Urinary bladder (tissue), 3 donors: ENCODE measurements at regions not wholly inside any gene's neighbourhood (a gene's known extent, or its start where the extent isn't known, plus 50 kb on each side); places are given as distances from the start of the nearest gene placed in this dataset.

ENCODE experiments used
- DNase-seq: peaks from one replicate; pipeline ENCODE4 v3.0.0-alpha.2; 2015; ENCODE audit errors: extremely low spot score
- H3K27ac ChIP-seq: one replicate; pipeline ENCODE4 v1.5.1; 2013; ENCODE audit warnings: low read depth, mild to moderate bottlenecking, moderate library complexity
- H3K36me3 ChIP-seq: one replicate; pipeline ENCODE4 v1.6.1; 2013; ENCODE audit warnings: mild to moderate bottlenecking, moderate library complexity; ENCODE audit not compliant: insufficient read depth
- H3K4me1 ChIP-seq: one replicate; pipeline ENCODE4 v1.6.1; 2013; ENCODE audit warnings: mild to moderate bottlenecking, moderate library complexity; ENCODE audit not compliant: insufficient read depth
- H3K4me3 ChIP-seq: one replicate; pipeline ENCODE4 v1.5.1; 2013; ENCODE audit warnings: low read depth, low read length
- WGBS: extraction: QIAGEN DNeasy Blood & Tissue Kit; methylation state at CpG from one replicate; pipeline ENCODE4 v1.1.7; 2013; 5-methylcytosine and 5-hydroxymethylcytosine counted together
- donor health status: healthy with polysubstance abuse.
- donor health status: healthy.

- Histone ChIP-seq H3K4me1 (no peaks in the 10 kb centered on the region), H3K27ac (no peak overlapping the region), H3K4me3 (no peak overlapping the region), H3K36me3 (no peaks in the 10 kb centered on the region)
- 93% methylated on average over 10 of the region's 10 CpGs for WGBS
- no peak for DNase-seq
Observed at GRCh38 chr17:72304859-72305258, 184.0 kb downstream of the SOX9 start.

- Histone ChIP-seq H3K4me1 (no peaks in the 10 kb centered on the region), H3K27ac (no peak overlapping the region), H3K4me3 (no peak overlapping the region), H3K36me3 (no peaks in the 10 kb centered on the region)
- DNase-seq, result no peak
- 42% methylated on average over 6 of the region's 6 CpGs for WGBS
Observed at GRCh38 chr17:72305472-72305871, 184.7 kb downstream of the SOX9 start.

DNA sequence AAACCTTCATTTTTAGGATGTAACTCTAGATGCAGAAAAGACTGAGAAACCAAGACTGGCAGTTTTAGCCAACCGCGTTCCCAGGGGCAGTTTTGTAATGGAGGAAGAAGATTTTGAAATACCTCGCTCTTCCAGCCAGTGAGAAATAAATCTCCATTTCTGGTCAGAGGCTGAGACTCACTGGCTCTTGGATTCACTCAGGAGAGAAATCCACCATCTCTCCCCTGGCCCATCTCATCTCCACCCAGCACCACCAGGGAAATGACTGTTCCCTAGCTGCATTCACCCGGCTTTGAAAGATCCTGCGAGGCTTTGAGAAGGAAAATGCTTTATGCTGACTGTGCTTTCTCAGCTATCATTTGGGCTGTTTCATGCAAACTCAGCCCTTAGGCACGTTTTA is 185.2 kb downstream of the SOX9 start:
- WGBS, result 44% methylated on average over 6 of the region's 6 CpGs
- Histone ChIP-seq H3K4me3 (no peak overlapping the region), H3K36me3 (no peaks in the 10 kb centered on the region), H3K27ac (no peak overlapping the region), H3K4me1 (no peaks in the 10 kb centered on the region)
- DNase-seq, result no peak

- DNase-seq, result no peak
- H3K27ac ChIP-seq, result no peak overlapping the region
- no peaks in the 10 kb centered on the region for H3K36me3 ChIP-seq
- H3K4me3 ChIP-seq, result no peak overlapping the region
- no peaks in the 10 kb centered on the region for H3K4me1 ChIP-seq
- 52% methylated on average over 3 of the region's 3 CpGs for WGBS
Observed at GRCh38 chr17:72307836-72308235, 187.0 kb downstream of the SOX9 start.

DNA sequence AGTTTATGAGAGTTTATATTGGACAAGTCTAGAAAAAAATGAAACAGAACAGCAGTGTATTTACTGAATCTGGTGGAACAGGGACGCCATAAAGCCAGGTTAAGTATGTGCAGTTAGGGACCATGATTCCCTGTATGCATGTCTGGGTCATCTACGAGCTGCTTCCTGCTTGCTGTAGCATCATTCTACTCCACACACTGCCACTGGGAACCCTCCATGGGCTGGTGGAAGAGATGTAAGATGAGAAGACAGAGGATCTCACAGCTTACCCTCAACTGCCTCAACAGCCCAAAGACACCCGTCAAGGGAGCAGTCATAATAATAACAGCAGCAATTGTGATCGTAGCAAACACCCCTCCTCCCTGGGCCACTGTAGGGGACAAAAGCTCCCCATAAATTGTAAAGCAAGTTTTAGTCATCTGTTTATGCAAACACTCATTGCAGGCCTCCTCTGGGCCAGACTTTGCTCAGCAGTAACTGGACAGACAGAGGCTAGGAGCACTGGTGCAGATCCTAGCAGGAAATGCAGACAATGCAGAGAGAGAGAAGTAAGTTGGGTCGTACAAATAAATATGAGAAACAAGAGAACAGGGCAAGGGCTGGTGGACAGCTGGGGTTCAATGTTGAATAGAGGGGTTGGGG is 188.0 kb downstream of the SOX9 start:
- WGBS, result 46% methylated on average over 5 of the region's 5 CpGs

DNA sequence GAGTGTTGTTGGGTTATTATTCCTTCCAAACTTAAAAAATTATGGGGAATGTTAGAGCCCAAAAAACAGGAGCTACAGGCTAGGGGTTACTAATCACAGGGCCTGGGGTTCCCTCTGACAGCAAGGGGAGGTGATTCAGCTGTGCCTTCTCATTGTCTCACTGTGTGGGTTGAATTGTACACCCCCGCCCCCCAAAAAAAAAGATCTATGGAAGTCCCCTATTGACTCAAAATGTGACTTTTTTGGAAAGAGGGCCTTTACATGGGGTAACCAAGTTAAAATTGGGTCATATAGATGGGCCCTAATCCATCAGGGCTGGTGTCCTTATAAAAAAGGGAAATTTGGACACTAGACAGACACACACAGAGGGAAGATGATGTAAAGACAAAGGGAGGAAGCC is 190.2 kb downstream of the SOX9 start:
- DNase-seq, result no peak
- H3K4me1 ChIP-seq, result no peaks in the 10 kb centered on the region
- H3K4me3 ChIP-seq, result no peak overlapping the region
- no peaks in the 10 kb centered on the region for H3K36me3 ChIP-seq
- H3K27ac ChIP-seq, result no peak overlapping the region
- 98% methylated on average over 1 of the region's 1 CpG for WGBS

More for the DNA sequence above, 188.0 kb downstream of the SOX9 start:
- no peak overlapping the region for H3K4me3 ChIP-seq
- no peaks in the 10 kb centered on the region for H3K36me3 ChIP-seq
- H3K27ac ChIP-seq, result no peak overlapping the region
- DNase-seq, result no peak
- H3K4me1 ChIP-seq, result no peaks in the 10 kb centered on the region

GRCh38 chr17:72315122-72315913 is 194.5 kb downstream of the SOX9 start:
- Histone ChIP-seq H3K36me3 (no peaks in the 10 kb centered on the region), H3K27ac (no peak overlapping the region), H3K4me3 (no peak overlapping the region), H3K4me1 (no peaks in the 10 kb centered on the region)
- no peak for DNase-seq
- WGBS, result 91% methylated on average over 4 of the region's 4 CpGs

GRCh38 chr17:72318131-72318530 is 197.3 kb downstream of the SOX9 start:
- WGBS, result 71% methylated on average over 5 of the region's 5 CpGs
- Histone ChIP-seq H3K27ac (no peak overlapping the region), H3K4me3 (no peak overlapping the region), H3K4me1 (no peaks in the 10 kb centered on the region), H3K36me3 (no peaks in the 10 kb centered on the region)
- DNase-seq, result no peak

- DNase-seq, result no peak
- H3K4me3 ChIP-seq, result no peak overlapping the region
- no peaks in the 10 kb centered on the region for H3K4me1 ChIP-seq
- WGBS, result 81% methylated on average over 4 of the region's 4 CpGs
- H3K36me3 ChIP-seq, result no peaks in the 10 kb centered on the region
- no peak overlapping the region for H3K27ac ChIP-seq
Observed at GRCh38 chr17:72321896-72322295, 201.1 kb downstream of the SOX9 start.

GRCh38 chr17:72332367-72332766 is 211.5 kb downstream of the SOX9 start:
- WGBS, result 80% methylated on average over 3 of the region's 3 CpGs
- no peak overlapping the region for H3K4me3 ChIP-seq
- no peaks in the 10 kb centered on the region for H3K36me3 ChIP-seq
- no peak overlapping the region for H3K27ac ChIP-seq
- no peak for DNase-seq
- no peaks in the 10 kb centered on the region for H3K4me1 ChIP-seq

GRCh38 chr17:72333570-72333969 is 212.8 kb downstream of the SOX9 start:
- Histone ChIP-seq H3K27ac (no peak overlapping the region), H3K4me1 (no peaks in the 10 kb centered on the region), H3K36me3 (no peaks in the 10 kb centered on the region), H3K4me3 (no peak overlapping the region)
- no peak for DNase-seq
- 85% methylated on average over 2 of the region's 2 CpGs for WGBS

DNA sequence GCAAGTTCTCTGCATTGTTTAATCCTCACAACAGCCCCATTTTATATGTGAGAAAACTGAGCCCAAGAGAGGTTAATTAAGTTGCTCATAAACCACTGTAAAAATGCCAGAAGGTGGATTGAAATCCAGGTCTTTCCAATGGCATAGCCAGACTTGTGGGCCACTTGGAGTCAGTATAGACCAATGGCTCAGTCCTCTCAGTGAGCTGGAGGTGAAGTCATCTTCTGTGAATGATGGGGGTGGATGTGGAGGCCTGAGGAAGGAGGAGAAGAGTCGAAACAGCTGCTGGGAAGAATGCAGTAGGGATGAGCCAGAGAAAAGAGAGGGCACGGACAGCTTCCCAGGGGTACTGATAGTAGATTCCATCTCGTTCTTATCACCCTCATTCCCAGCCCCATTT is 213.4 kb downstream of the SOX9 start:
- Histone ChIP-seq H3K36me3 (no peaks in the 10 kb centered on the region), H3K4me3 (no peak overlapping the region), H3K4me1 (no peaks in the 10 kb centered on the region), H3K27ac (no peak overlapping the region)
- 41% methylated on average over 3 of the region's 3 CpGs for WGBS
- DNase-seq, result no peak

DNA sequence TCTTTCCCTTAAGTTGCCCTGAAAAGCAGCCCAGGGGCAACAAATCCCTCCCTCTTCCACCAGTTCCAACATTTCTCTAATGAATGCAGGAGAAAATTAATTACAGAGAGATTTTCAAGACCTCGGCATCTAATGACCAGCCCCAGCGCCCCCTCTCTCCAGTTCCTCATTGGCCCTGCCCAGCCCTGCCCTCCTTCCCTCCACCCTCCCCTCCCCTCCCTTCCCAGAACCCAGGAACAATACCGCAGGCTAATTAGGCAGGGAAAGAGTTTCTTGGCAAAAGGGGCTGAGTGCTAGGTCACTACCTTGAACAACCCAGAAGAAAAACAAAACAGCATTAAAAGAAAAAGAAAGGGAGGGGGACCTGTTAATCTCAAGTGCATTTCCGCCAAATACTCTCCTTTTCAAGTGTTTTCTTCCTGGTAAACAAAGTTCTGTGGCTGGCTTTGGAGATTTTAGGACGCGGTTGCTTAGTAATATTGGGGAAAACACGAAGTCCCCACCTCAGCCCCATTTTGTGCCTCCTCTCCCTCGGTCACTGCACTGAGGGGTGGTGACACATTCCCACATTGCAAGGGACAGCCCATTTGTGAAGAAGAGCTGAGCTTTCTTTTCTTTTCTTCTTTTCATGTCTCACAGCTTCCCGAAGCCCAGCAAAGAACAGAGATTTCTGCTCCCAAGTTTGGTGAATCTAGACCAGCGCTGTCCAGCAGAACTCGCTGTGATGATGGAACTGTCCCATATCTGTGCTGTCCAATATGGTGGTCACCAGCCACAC is 215.4 kb downstream of the SOX9 start:
- WGBS, result 65% methylated on average over 11 of the region's 11 CpGs
- no peak overlapping the region for H3K27ac ChIP-seq
- no peak overlapping the region for H3K4me3 ChIP-seq
- no peak for DNase-seq
- H3K4me1 ChIP-seq, result no peaks in the 10 kb centered on the region
- H3K36me3 ChIP-seq, result no peaks in the 10 kb centered on the region

DNA sequence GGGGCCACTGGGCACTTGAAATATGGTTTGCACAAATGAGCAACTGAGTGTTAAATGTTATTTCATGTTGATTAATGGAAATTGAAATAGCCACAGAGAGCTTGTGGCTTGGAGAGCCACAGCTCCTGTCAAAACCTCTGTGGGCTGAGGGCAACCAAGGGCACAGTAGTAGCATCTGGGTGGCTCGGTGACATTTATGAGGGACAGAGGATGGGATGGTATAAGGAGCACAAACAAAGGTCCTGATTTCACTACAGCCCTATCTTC is 215.9 kb downstream of the SOX9 start:
- Histone ChIP-seq H3K36me3 (no peaks in the 10 kb centered on the region), H3K4me3 (no peak overlapping the region), H3K4me1 (no peaks in the 10 kb centered on the region), H3K27ac (no peak overlapping the region)
- WGBS, result 93% methylated on average over 1 of the region's 1 CpG
- no peak for DNase-seq
